ENCODE measurements at regions not wholly inside any gene's neighbourhood (a gene's known extent, or its start where the extent isn't known, plus 50 kb on each side); places are given as distances from the start of the nearest gene placed in this dataset.
"Not testable (repeated sequence)": the region's sequence is repeated elsewhere in the genome, so short reads cannot be mapped to it uniquely, and the experiment has no call there.

- DNase-seq (ENCODE audit: low spot score) = not testable (repeated sequence)
These were observed 70.9 kb downstream of the NPIPA5 start for GRCh38 chr16:15307184-15307583.

- DNase-seq (ENCODE audit: low spot score) = not testable (repeated sequence)
These were observed 72.2 kb downstream of the NPIPA5 start for GRCh38 chr16:15305889-15306288.

- not testable (repeated sequence) for DNase-seq (ENCODE audit: low spot score)
These were observed 74.3 kb downstream of the NPIPA5 start for GRCh38 chr16:15303667-15304324.

GRCh38 chr16:15297104-15297503, 81.0 kb downstream of the NPIPA5 start:
- DNase-seq (ENCODE audit: low spot score) = not testable (repeated sequence)

GRCh38 chr16:15274796-15275195, 103.3 kb downstream of the NPIPA5 start:
- DNase-seq (ENCODE audit: low spot score) = peak; percentile 0

GRCh38 chr16:15273964-15274363, 104.1 kb downstream of the NPIPA5 start:
- DNase-seq (ENCODE audit: low spot score) = not testable (repeated sequence)

- DNase-seq (ENCODE audit: low spot score) = not testable (repeated sequence)
These were observed 111.2 kb downstream of the NPIPA5 start for GRCh38 chr16:15266941-15267340.

- DNase-seq (ENCODE audit: low spot score) = not testable (repeated sequence)
These were observed 115.9 kb downstream of the NPIPA5 start for GRCh38 chr16:15262212-15262611.

GRCh38 chr16:15247971-15248370, 130.1 kb downstream of the NPIPA5 start:
- DNase-seq (ENCODE audit: low spot score) = not testable (repeated sequence)

GRCh38 chr16:15236674-15237323, 141.3 kb downstream of the NPIPA5 start:
- not testable (repeated sequence) for DNase-seq (ENCODE audit: low spot score)

GRCh38 chr16:15235140-15235539, 141.1 kb upstream of the RRN3 start:
- not testable (repeated sequence) for DNase-seq (ENCODE audit: low spot score)

GRCh38 chr16:15234702-15235101, 140.6 kb upstream of the RRN3 start:
- not testable (repeated sequence) for DNase-seq (ENCODE audit: low spot score)

GRCh38 chr16:15230432-15230831, 136.4 kb upstream of the RRN3 start:
- DNase-seq (ENCODE audit: low spot score) = not testable (repeated sequence)

GRCh38 chr16:15229661-15230060, 135.6 kb upstream of the RRN3 start:
- not testable (repeated sequence) for DNase-seq (ENCODE audit: low spot score)

GRCh38 chr16:15224651-15225050, 130.6 kb upstream of the RRN3 start:
- DNase-seq (ENCODE audit: low spot score) = not testable (repeated sequence)

- DNase-seq (ENCODE audit: low spot score) = not testable (repeated sequence)
These were observed 129.3 kb upstream of the RRN3 start for GRCh38 chr16:15223398-15223797.

- DNase-seq (ENCODE audit: low spot score) = not testable (repeated sequence)
These were observed 125.9 kb upstream of the RRN3 start for GRCh38 chr16:15219679-15220615.

GRCh38 chr16:15218856-15219500, 124.9 kb upstream of the RRN3 start:
- not testable (repeated sequence) for DNase-seq (ENCODE audit: low spot score)

- not testable (repeated sequence) for DNase-seq (ENCODE audit: low spot score)
These were observed 113.3 kb upstream of the RRN3 start for GRCh38 chr16:15207202-15207981.

GRCh38 chr16:15206439-15206838, 112.4 kb upstream of the RRN3 start:
- DNase-seq (ENCODE audit: low spot score) = not testable (repeated sequence)

- not testable (repeated sequence) for DNase-seq (ENCODE audit: low spot score)
These were observed 111.9 kb upstream of the RRN3 start for GRCh38 chr16:15205939-15206338.

Data from germinal center (tissue), 1 donor.